H1 (cell line): ENCODE measurements at regions not wholly inside any gene's neighbourhood (a gene's known extent, or its start where the extent isn't known, plus 50 kb on each side); places are given as distances from the start of the nearest gene placed in this dataset.

Experiments
- CTCF ChIA-PET: fragments of 300-600 bp; sonication (Branson Sonifier 250); formaldehyde crosslinking; loops from one replicate; lab custom pipeline; 2021; ENCODE audit not compliant: partially characterized antibody; lab: Charles Lee
- POLR2A ChIA-PET: fragments of 300-600 bp; sonication (Branson Sonifier 250); formaldehyde crosslinking; loops from one replicate; lab custom pipeline; 2021; ENCODE audit warnings: inconsistent platforms; ENCODE audit not compliant: partially characterized antibody; lab: Charles Lee
- DNase-seq, 2 experiments: peaks; one replicate each; pipeline versions ENCODE4 v3.0.0 to v3.0.0-alpha.2; 2010 to 2022; ENCODE audit warnings: low spot score in 2 of 2, low read depth in 1 of 2, mixed read lengths in 1 of 2
- FAIRE-seq: peaks from 2 replicates; lab custom pipeline; 2011; peaks lifted over from hg19 to GRCh38; lab: Jason Lieb, UNC
- H2AFZ ChIP-seq: 2 replicates; pipeline ENCODE4 v1.8.1; 2012; ENCODE audit warnings: low read length, inconsistent platforms
- H2AK5ac ChIP-seq: 2 replicates; pipeline ENCODE4 v1.6.1; 2013; ENCODE audit warnings: low read depth, low read length
- H2BK120ac ChIP-seq: replicated peaks from 2 replicates; pipeline ENCODE3; 2013; ENCODE audit warnings: low read depth, low read length, inconsistent platforms
- H2BK12ac ChIP-seq: 2 replicates; pipeline ENCODE4 v1.6.1; 2013; ENCODE audit warnings: low read depth, low read length
- H2BK15ac ChIP-seq: 2 replicates; pipeline ENCODE4 v1.6.1; 2013; ENCODE audit warnings: low read length
- H2BK20ac ChIP-seq: 2 replicates; pipeline ENCODE4 v1.6.1; 2013; ENCODE audit warnings: low read length
- H2BK5ac ChIP-seq: 2 replicates; pipeline ENCODE4 v1.6.1; 2013; ENCODE audit warnings: low read depth, low read length
- H3K14ac ChIP-seq: 2 replicates; pipeline ENCODE4 v1.6.1; 2013; ENCODE audit warnings: inconsistent platforms; ENCODE audit not compliant: insufficient read length
- H3K18ac ChIP-seq: 2 replicates; pipeline ENCODE4 v1.6.1; 2013; ENCODE audit warnings: low read length; ENCODE audit errors: extremely low read depth
- H3K23ac ChIP-seq: 2 replicates; pipeline ENCODE4 v1.6.1; 2013; ENCODE audit warnings: inconsistent platforms; ENCODE audit not compliant: insufficient read length
- H3K23me2 ChIP-seq: 2 replicates; pipeline ENCODE4 v1.6.1; 2013; ENCODE audit warnings: low read depth, low read length
- H3K27ac ChIP-seq: 2 replicates; pipeline ENCODE4 v1.6.1; 2011; ENCODE audit warnings: low read depth, low read length, inconsistent platforms
- H3K27me3 ChIP-seq, 4 experiments: replicated peaks in 1 of 4; 1 replicate in 1 of 4; 2 replicates in 3 of 4; pipeline versions ENCODE4 v1.6.1 to v1.8.1; 2011 to 2013; ENCODE audit warnings: low read length in 3 of 4, mild to moderate bottlenecking in 3 of 4, inconsistent platforms in 2 of 4, mixed read lengths in 2 of 4, moderate library complexity in 1 of 4; ENCODE audit not compliant: control insufficient read depth in 3 of 4, insufficient read depth in 3 of 4; ENCODE audit errors: extremely low read depth in 1 of 4
- H3K36me3 ChIP-seq, 4 experiments: 2 replicates each; pipeline versions ENCODE4 v1.6.1 to v1.8.1; 2011 to 2013; ENCODE audit warnings: mild to moderate bottlenecking in 4 of 4, low read length in 3 of 4, moderate library complexity in 2 of 4, control low read depth in 1 of 4, inconsistent platforms in 1 of 4; ENCODE audit not compliant: insufficient read depth in 4 of 4, control insufficient read depth in 2 of 4
- H3K4ac ChIP-seq: replicated peaks from 2 replicates; pipeline ENCODE3; 2013; ENCODE audit warnings: low read length, low read depth, mixed read lengths, inconsistent platforms; ENCODE audit not compliant: insufficient read length
- H3K4me1 ChIP-seq, 4 experiments: replicated peaks in 1 of 4; 1 replicate in 1 of 4; 2 replicates in 3 of 4; pipeline versions ENCODE4 v1.6.1 to v1.8.1; 2011 to 2013; ENCODE audit warnings: low read length in 3 of 4, inconsistent platforms in 2 of 4, mixed read lengths in 1 of 4; ENCODE audit not compliant: insufficient read depth in 4 of 4, control insufficient read depth in 3 of 4
- H3K4me2 ChIP-seq, 2 experiments: 2 replicates each; pipeline versions ENCODE4 v1.6.1 to v1.8.1; 2011 to 2013; ENCODE audit warnings: low read depth in 2 of 2, low read length in 2 of 2, control low read depth in 1 of 2, inconsistent platforms in 1 of 2, mild to moderate bottlenecking in 1 of 2; ENCODE audit not compliant: insufficient read depth in 1 of 2
- H3K4me3 ChIP-seq, 4 experiments: fragments of 200-600, 300-600 bp in 1 of 4; sonication (generic), shearing (Covaris generic), sonication (Bioruptor Twin) in 1 of 4; 2 replicates each; pipeline versions ENCODE4 v1.5.1 to v1.8.1; 2011 to 2016; ENCODE audit warnings: low read length in 4 of 4, low read depth in 3 of 4, control low read depth in 2 of 4, inconsistent platforms in 2 of 4, mild to moderate bottlenecking in 2 of 4, mixed read lengths in 1 of 4, moderate library complexity in 1 of 4; ENCODE audit not compliant: insufficient read depth in 2 of 4; ENCODE audit errors: extremely low read depth in 1 of 4
- H3K56ac ChIP-seq: replicated peaks from 2 replicates; pipeline ENCODE3; 2013; ENCODE audit warnings: low read depth, mild to moderate bottlenecking, mixed read lengths, low read length, inconsistent platforms; ENCODE audit not compliant: insufficient read length
- H3K79me1 ChIP-seq: 2 replicates; pipeline ENCODE4 v1.6.1; 2013; ENCODE audit warnings: low read depth, low read length, control low read depth
- H3K79me2 ChIP-seq, 2 experiments: 2 replicates each; pipeline versions ENCODE4 v1.6.1 to v1.8.1; 2012 to 2013; ENCODE audit warnings: low read length in 2 of 2, mild to moderate bottlenecking in 2 of 2, inconsistent platforms in 1 of 2; ENCODE audit not compliant: insufficient read depth in 2 of 2, control insufficient read depth in 1 of 2
- H3K9ac ChIP-seq, 4 experiments: replicated peaks in 1 of 4; 1 replicate in 1 of 4; 2 replicates in 3 of 4; pipeline versions ENCODE4 v1.6.1 to v1.8.1; 2011 to 2013; ENCODE audit warnings: low read depth in 3 of 4, low read length in 3 of 4, control low read depth in 2 of 4, mild to moderate bottlenecking in 2 of 4, moderate library complexity in 2 of 4, inconsistent platforms in 1 of 4; ENCODE audit errors: extremely low read depth in 1 of 4
- H3K9me3 ChIP-seq, 2 experiments: 2 replicates each; pipeline versions ENCODE4 v1.6.1 to v1.8.1; 2012 to 2013; ENCODE audit warnings: mild to moderate bottlenecking in 2 of 2, moderate library complexity in 2 of 2, control low read depth in 1 of 2, inconsistent platforms in 1 of 2, low read depth in 1 of 2, low read length in 1 of 2, mixed read lengths in 1 of 2; ENCODE audit not compliant: insufficient read depth in 2 of 2
- H4K20me1 ChIP-seq, 2 experiments: replicated peaks in 1 of 2; 2 replicates each; pipeline versions ENCODE3 to v1.8.1; 2011 to 2013; ENCODE audit warnings: inconsistent platforms in 2 of 2, low read length in 2 of 2, mild to moderate bottlenecking in 1 of 2; ENCODE audit not compliant: insufficient read depth in 2 of 2, control insufficient read depth in 1 of 2
- H4K5ac ChIP-seq: 2 replicates; pipeline ENCODE4 v1.6.1; 2013; ENCODE audit warnings: low read length, low read depth, mixed read lengths, inconsistent platforms; ENCODE audit not compliant: insufficient read length
- H4K8ac ChIP-seq: 2 replicates; pipeline ENCODE4 v1.8.0; 2013; ENCODE audit warnings: mild to moderate bottlenecking, moderate library complexity, low read length, inconsistent platforms; ENCODE audit not compliant: insufficient read depth; ENCODE audit errors: extremely low read depth
- H4K91ac ChIP-seq: replicated peaks from 2 replicates; pipeline ENCODE3; 2013; ENCODE audit warnings: low read length, mixed read lengths, inconsistent platforms; ENCODE audit not compliant: insufficient read length
- SIRT6 ChIP-seq: IDR thresholded peaks from one replicate; pipeline ENCODE4 v1.7.1; 2012; ENCODE audit warnings: low read length, inconsistent platforms
- ZNF274 ChIP-seq: IDR thresholded peaks from 2 replicates; pipeline ENCODE4 v1.7.0; 2012; ENCODE audit warnings: low read length, borderline replicate concordance; ENCODE audit errors: extremely low read depth
- WGBS, 2 experiments: shearing (Covaris generic) in 1 of 2; methylation state at CpG; one replicate each; pipeline versions ENCODE4 v1.1.6 to v1.1.7; 2013 to 2015; ENCODE audit warnings: low lambda C conversion rate in 2 of 2, mixed read lengths in 2 of 2, inconsistent platforms in 1 of 2, low coverage in 1 of 2, missing lambda C conversion rate in 1 of 2; ENCODE audit not compliant: insufficient replicate concordance in 2 of 2, insufficient coverage in 1 of 2, insufficient read length in 1 of 2; ENCODE audit errors: extremely low coverage in 1 of 2, missing lambda C conversion rate in 1 of 2; 5-methylcytosine and 5-hydroxymethylcytosine counted together

DNA sequence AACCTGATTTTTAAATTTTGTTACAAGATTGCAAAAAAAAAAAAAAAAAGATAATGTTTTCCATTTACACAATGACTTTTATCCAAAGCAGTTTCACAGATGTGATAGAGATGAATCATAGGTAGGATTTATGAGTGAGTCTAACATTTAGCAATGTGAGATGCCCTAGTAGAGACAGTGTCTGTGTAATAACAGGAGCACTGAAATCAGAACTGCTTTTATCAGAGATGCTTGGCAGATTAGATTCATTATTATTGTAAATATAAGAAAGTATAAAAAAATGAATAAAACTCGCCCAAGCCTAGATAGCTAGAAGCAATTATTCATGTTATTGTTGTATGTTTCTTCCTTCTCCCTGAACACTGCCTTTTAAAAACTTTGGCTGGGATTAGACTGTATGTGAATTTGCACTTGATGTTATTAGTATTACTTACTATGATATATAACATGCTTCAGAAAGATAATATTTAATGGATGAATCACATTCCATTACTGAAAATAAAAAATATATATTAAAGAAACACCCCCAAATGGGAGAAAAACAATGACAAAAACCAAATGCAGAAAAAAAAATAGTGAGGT lies 567.3 kb upstream of the KLF4 start:
- TF ChIP-seq ZNF274 (no peak), SIRT6 (no peak)
- TF ChIP-seq, all 59 proteins: peak for 0
- Histone ChIP-seq H2AFZ (no peak overlapping the region), H3K56ac (no peak overlapping the region), H2BK5ac (no peak overlapping the region), H3K23me2 (no peaks in the 10 kb centered on the region), H3K4me3 (no peak overlapping the region), H2BK12ac (no peak overlapping the region), H3K9ac (no peak overlapping the region), H3K18ac (no peak overlapping the region), H3K27me3 (no peaks in the 10 kb centered on the region; a peak in 1 of 7 replicates), H4K20me1 (no peaks in the 10 kb centered on the region), H3K4me2 (no peak overlapping the region), H3K79me1 (no peaks in the 10 kb centered on the region), H4K8ac (no peak overlapping the region), H3K4me1 (peaks cover 2 to 13% (median 6%) of the 10 kb centered on the region in 4 experiments; a peak in 5 of 7 replicates), H3K79me2 (no peaks in the 10 kb centered on the region), H3K27ac (no peak overlapping the region), H4K91ac (no peak overlapping the region), H2BK120ac (no peak overlapping the region), H3K14ac (no peak overlapping the region), H3K36me3 (no peaks in the 10 kb centered on the region; a peak in 1 of 8 replicates), H3K23ac (no peak overlapping the region), H3K4ac (no peak overlapping the region), H2BK15ac (no peak overlapping the region), H2AK5ac (no peak overlapping the region), H4K5ac (no peak overlapping the region), H2BK20ac (no peak overlapping the region), H3K9me3 (no peaks in the 10 kb centered on the region)
- FAIRE-seq (no peak), DNase-seq (no peak)
- ChIA-PET POLR2A (no interaction called here), CTCF (interaction anchor here (0.9 kb wide), 1 partner anchor 634 kb away, joined by 3 read pairs; no protein-coding TSS in a partner anchor)
- 67% methylated on average over 1 of the region's 1 CpG; no CpG with 5 or more reads in 1 of the 2 experiments for WGBS, 2 experiments
